ENCODE measurements at regions not wholly inside any gene's neighbourhood (a gene's known extent, or its start where the extent isn't known, plus 50 kb on each side); places are given as distances from the start of the nearest gene placed in this dataset.
A peak's percentile ranks its signal among the peaks of the same experiment; 100 is the strongest.
"Not testable (repeated sequence)": the region's sequence is repeated elsewhere in the genome, so short reads cannot be mapped to it uniquely, and the experiment has no call there.

DNA sequence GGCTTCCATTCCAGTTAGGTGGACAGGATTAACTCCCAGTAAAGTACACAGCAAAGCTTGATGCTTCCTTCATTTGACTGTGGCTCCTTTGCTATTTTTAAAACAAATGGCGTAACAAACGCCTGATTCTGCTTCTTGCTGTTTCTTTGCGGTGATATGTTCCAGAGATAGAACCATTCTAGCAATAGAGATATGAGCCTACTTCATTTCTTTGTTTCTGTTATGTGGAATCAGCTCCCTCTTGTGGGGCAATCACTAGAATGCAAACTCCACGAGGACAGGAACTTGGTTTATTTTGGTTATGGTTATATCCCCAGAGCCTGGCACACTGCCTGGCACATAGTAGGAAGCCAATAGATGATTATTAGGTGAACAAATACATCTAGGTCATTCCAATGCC lies 122.6 kb upstream of the SLC6A11 start:
- Histone ChIP-seq H3K36me3 (ENCODE audit: insufficient read depth, low read length) (no peaks in the 10 kb centered on the region), H3K4me1 (ENCODE audit: insufficient read depth, low read length, severe bottlenecking) (no peaks in the 10 kb centered on the region), H3F3A (ENCODE audit: insufficient read depth, low read length) (no peaks in the 10 kb centered on the region), H3K79me2 (ENCODE audit: insufficient read depth, low read length) (no peaks in the 10 kb centered on the region), H3K27me3 (ENCODE audit: insufficient read depth, low read length) (no peaks in the 10 kb centered on the region), H3K9me2 (ENCODE audit: low read depth, low read length) (no peaks in the 10 kb centered on the region), H3K27ac (ENCODE audit: low read depth, low read length, poor library complexity, severe bottlenecking) (no peak overlapping the region), H3K4me3 (ENCODE audit: low read depth, low read length, poor library complexity, severe bottlenecking) (no peak overlapping the region), H3K4me2 (ENCODE audit: low read length) (no peak overlapping the region), H3K9ac (ENCODE audit: low read length) (no peak overlapping the region), H2AFZ (ENCODE audit: low read length) (no peak overlapping the region), H4K20me1 (ENCODE audit: insufficient read depth, low read length) (no peaks in the 10 kb centered on the region), H3K9me3 (ENCODE audit: low read length) (no peaks in the 10 kb centered on the region)
- no peak for TF ChIP-seq EZH2 (IDR thresholded peaks at IDR 0.05; ENCODE audit: borderline replicate concordance, low read length)
- TF ChIP-seq, protein P1, sequence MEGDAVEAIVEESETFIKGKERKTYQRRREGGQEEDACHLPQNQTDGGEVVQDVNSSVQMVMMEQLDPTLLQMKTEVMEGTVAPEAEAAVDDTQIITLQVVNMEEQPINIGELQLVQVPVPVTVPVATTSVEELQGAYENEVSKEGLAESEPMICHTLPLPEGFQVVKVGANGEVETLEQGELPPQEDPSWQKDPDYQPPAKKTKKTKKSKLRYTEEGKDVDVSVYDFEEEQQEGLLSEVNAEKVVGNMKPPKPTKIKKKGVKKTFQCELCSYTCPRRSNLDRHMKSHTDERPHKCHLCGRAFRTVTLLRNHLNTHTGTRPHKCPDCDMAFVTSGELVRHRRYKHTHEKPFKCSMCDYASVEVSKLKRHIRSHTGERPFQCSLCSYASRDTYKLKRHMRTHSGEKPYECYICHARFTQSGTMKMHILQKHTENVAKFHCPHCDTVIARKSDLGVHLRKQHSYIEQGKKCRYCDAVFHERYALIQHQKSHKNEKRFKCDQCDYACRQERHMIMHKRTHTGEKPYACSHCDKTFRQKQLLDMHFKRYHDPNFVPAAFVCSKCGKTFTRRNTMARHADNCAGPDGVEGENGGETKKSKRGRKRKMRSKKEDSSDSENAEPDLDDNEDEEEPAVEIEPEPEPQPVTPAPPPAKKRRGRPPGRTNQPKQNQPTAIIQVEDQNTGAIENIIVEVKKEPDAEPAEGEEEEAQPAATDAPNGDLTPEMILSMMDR (IDR thresholded peaks at IDR 0.05; ENCODE audit: low read length): peak; percentile 25; the same call in 1 of the 2 replicates

GRCh38 chr3:10694179-10694578 lies 121.8 kb upstream of the SLC6A11 start:
- no peak overlapping the region for H2AFZ ChIP-seq (ENCODE audit: low read length)
- H3K9ac ChIP-seq (ENCODE audit: low read length): no peak overlapping the region
- H3K9me2 ChIP-seq (ENCODE audit: low read depth, low read length): no peaks in the 10 kb centered on the region
- H3K4me1 ChIP-seq (ENCODE audit: insufficient read depth, low read length, severe bottlenecking): no peaks in the 10 kb centered on the region
- H3K36me3 ChIP-seq (ENCODE audit: insufficient read depth, low read length): no peaks in the 10 kb centered on the region
- H3K4me3 ChIP-seq (ENCODE audit: low read depth, low read length, poor library complexity, severe bottlenecking): no peak overlapping the region
- H3K27me3 ChIP-seq (ENCODE audit: insufficient read depth, low read length): no peaks in the 10 kb centered on the region
- H3K4me2 ChIP-seq (ENCODE audit: low read length): no peak overlapping the region
- H3F3A ChIP-seq (ENCODE audit: insufficient read depth, low read length): no peaks in the 10 kb centered on the region
- H3K27ac ChIP-seq (ENCODE audit: low read depth, low read length, poor library complexity, severe bottlenecking): no peak overlapping the region
- H4K20me1 ChIP-seq (ENCODE audit: insufficient read depth, low read length): no peaks in the 10 kb centered on the region
- H3K79me2 ChIP-seq (ENCODE audit: insufficient read depth, low read length): no peaks in the 10 kb centered on the region
- no peaks in the 10 kb centered on the region for H3K9me3 ChIP-seq (ENCODE audit: low read length)
- TF ChIP-seq, protein P1 (IDR thresholded peaks at IDR 0.05; ENCODE audit: low read length): no peak
- TF ChIP-seq EZH2 (IDR thresholded peaks at IDR 0.05; ENCODE audit: borderline replicate concordance, low read length): no peak

DNA sequence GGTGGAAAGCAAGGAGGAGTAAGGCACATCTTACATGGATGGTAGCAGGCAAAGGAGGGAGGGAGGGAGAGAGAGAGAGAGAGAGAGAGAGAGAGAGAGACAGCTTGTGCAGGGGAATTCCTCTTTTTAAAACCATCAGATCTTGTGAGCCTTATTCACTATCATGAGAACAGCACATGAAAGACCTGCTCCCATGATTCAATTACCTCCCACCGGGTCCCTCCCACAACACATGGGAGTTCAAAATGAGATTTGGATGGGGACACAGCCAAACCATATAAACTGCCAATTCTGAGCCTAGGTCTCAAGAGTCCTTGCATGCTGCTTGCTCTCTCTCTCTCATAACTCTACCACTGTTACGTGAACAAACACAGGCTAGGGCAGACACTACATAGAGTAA lies 120.8 kb upstream of the SLC6A11 start:
- H3F3A ChIP-seq (ENCODE audit: insufficient read depth, low read length); H3K27me3 ChIP-seq (ENCODE audit: insufficient read depth, low read length); H3K9ac ChIP-seq (ENCODE audit: low read length); H3K4me3 ChIP-seq (ENCODE audit: low read depth, low read length, poor library complexity, severe bottlenecking); H3K79me2 ChIP-seq (ENCODE audit: insufficient read depth, low read length); H3K36me3 ChIP-seq (ENCODE audit: insufficient read depth, low read length); H3K27ac ChIP-seq (ENCODE audit: low read depth, low read length, poor library complexity, severe bottlenecking); H3K4me2 ChIP-seq (ENCODE audit: low read length); H4K20me1 ChIP-seq (ENCODE audit: insufficient read depth, low read length); H2AFZ ChIP-seq (ENCODE audit: low read length); H3K9me3 ChIP-seq (ENCODE audit: low read length); H3K9me2 ChIP-seq (ENCODE audit: low read depth, low read length); H3K4me1 ChIP-seq (ENCODE audit: insufficient read depth, low read length, severe bottlenecking): not testable (repeated sequence)

DNA sequence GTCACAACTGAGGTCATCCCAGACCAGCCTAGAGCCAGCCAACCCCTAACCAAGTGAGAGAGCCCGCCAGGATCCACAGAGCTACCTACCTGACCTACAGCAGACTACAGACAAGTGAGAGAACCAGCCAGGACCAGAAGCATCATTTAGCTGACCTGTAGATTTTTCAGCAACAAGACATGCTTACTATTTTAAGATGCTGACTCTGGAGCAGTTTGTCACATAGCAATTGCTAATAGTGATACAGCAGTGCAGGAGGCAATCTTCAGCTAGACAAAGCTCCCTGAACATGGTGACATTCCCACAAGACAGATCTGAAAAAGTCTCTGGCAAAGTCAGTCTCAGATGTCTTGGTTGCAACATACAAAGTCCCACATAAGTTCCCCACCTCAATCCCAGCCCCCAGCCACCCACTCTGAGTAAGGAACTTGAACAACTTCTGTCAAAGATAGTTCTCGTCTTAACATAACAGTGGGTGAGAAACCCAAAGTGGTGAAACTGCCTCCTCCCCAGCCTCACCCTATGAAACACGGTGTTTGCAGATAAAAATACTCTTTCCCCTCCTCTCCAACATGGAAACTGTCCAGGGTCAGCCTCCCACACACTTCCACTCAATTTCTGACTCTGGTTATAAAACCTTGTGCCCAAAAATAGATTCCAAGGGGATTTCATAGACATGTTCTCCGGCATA lies 120.3 kb upstream of the SLC6A11 start:
- Histone ChIP-seq H3F3A (ENCODE audit: insufficient read depth, low read length) (no peaks in the 10 kb centered on the region), H3K9me2 (ENCODE audit: low read depth, low read length) (no peaks in the 10 kb centered on the region), H3K27me3 (ENCODE audit: insufficient read depth, low read length) (no peaks in the 10 kb centered on the region), H3K36me3 (ENCODE audit: insufficient read depth, low read length) (no peaks in the 10 kb centered on the region), H4K20me1 (ENCODE audit: insufficient read depth, low read length) (no peaks in the 10 kb centered on the region), H3K9ac (ENCODE audit: low read length) (no peak overlapping the region), H3K27ac (ENCODE audit: low read depth, low read length, poor library complexity, severe bottlenecking) (no peak overlapping the region), H3K4me1 (ENCODE audit: insufficient read depth, low read length, severe bottlenecking) (no peaks in the 10 kb centered on the region), H3K79me2 (ENCODE audit: insufficient read depth, low read length) (no peaks in the 10 kb centered on the region), H3K4me2 (ENCODE audit: low read length) (no peak overlapping the region), H3K4me3 (ENCODE audit: low read depth, low read length, poor library complexity, severe bottlenecking) (no peak overlapping the region), H3K9me3 (ENCODE audit: low read length) (no peaks in the 10 kb centered on the region), H2AFZ (ENCODE audit: low read length) (no peak overlapping the region)
- TF ChIP-seq, protein P1 (IDR thresholded peaks at IDR 0.05; ENCODE audit: low read length): no peak
- TF ChIP-seq EZH2 (IDR thresholded peaks at IDR 0.05; ENCODE audit: borderline replicate concordance, low read length): no peak

Data from OCI-LY1 (cell line).